GM21381 (cell line): ENCODE measurements at regions not wholly inside any gene's neighbourhood (a gene's known extent, or its start where the extent isn't known, plus 50 kb on each side); places are given as distances from the start of the nearest gene placed in this dataset.

Experiments used
- ATAC-seq: cut with Tn5 transposase; IDR thresholded peaks from one replicate; pipeline ENCODE4 v1.9.1; 2021; ENCODE audit warnings: mild to moderate bottlenecking, moderate library complexity; ENCODE audit not compliant: unreplicated experiment

DNA sequence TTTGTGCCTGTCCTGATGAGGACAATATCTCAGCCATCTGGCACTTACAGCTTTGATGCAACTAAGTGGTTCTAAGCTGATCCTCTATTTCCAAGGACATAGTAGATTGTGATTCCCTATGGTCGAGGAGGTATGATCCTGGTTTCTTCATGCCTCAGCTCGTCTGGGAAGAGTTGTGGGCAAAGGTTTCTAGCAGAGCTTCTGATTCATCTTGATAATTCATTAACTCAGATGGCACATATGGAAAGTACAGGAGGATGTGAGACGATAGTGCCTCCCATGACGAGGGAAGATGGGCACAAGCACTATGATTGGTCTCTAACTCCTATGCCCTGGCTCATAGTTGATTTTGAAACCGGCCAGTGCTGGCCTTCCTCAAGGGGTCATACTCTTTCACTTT lies 334.2 kb upstream of the SEMA6D start:
- ATAC-seq, result no peak

- no peak for ATAC-seq
Observed at GRCh38 chr15:47383801-47384200, 333.5 kb upstream of the SEMA6D start.

GRCh38 chr15:47384341-47384740 lies 333.0 kb upstream of the SEMA6D start:
- ATAC-seq, result no peak

GRCh38 chr15:47384776-47385175 lies 332.5 kb upstream of the SEMA6D start:
- ATAC-seq, result no peak

- no peak for ATAC-seq
Observed at GRCh38 chr15:47386459-47386858, 330.8 kb upstream of the SEMA6D start.

DNA sequence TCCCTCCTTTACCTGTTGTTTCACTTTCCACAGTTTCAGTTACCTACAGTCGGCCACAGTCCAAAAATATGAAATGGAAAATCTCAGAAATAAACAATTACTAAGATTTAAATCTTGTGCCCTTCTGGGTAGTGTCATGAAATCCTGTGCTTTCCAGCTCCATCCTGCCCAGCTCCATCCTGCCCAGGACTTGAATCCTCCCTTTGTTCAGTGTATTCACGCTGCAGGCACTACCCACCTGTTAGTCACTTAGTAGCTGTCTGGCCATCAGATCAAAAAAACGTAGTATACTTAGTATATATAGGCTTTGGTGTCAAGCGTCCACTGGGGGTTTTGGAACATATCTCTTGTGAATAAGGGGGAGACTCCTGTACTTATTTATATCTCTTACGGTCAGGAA lies 329.0 kb upstream of the SEMA6D start:
- no peak for ATAC-seq

DNA sequence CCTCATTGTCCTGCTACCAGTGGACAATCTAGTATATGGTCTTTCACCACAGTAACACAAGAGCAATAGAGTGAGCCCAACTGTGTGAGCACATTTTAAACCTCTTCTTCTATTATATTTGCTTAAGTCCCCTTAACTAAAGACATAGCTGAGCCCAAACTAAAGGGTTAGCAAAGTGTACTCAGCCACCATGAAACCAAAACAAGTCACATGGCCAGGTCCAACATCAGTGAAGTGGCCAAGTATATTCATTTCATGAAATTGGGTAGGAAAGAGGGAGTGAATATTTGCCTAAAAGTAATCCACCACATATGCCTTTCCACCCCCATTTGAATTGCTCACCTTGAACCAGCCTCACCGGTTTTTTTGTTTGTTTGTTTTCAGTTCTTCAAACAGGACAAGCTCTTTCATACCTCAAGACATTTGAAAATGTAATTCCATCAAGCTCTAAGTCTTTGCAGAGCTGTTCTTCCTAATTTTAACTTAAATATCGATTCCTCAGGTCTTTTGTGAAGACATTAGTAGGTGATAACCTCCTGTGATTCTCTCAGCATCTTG lies 327.0 kb upstream of the SEMA6D start:
- ATAC-seq, result no peak

- no peak for ATAC-seq
Observed at GRCh38 chr15:47394286-47394809, 323.0 kb upstream of the SEMA6D start.

DNA sequence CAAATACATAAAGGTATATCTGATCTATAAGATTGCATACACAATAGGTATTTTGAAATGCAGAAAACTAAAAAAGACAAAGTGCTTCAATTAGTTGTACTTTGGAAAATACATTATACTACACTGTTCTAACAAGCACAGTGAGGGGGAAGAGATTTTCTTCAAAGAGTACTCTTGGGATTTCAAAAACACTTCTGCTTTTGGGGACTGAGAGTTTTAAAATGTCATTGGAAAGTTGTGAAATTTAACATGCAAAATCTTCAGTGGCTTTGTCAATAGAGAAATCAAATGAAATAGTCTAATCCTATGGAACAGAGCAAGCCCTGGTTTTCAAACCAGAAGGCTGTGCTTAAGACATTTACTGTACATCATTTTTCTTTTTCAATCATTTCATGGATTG lies 322.2 kb upstream of the SEMA6D start:
- no peak for ATAC-seq

DNA sequence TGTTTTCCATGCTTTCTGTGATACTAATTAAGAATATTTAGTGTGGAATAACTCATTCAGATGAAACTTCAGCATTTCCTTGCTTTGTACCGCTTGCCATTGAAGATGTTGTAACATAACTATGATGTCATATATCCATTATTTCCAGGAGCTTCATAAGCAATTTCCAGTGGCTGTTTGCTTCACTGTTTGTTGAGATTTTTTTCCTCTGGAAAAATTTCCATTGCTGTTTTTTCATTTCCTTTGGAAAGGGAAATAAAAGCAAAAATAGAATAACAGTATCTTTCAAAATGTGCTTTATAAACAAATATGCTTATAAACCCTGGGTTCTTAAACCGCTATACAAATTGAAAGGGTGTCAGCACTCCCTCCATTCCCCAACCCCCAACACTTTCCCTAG lies 319.6 kb upstream of the SEMA6D start:
- no peak for ATAC-seq

GRCh38 chr15:47398132-47398531 lies 319.2 kb upstream of the SEMA6D start:
- no peak for ATAC-seq

- no peak for ATAC-seq
Observed at GRCh38 chr15:47398594-47398993, 318.7 kb upstream of the SEMA6D start.

- no peak for ATAC-seq
Observed at GRCh38 chr15:47399100-47399499, 318.2 kb upstream of the SEMA6D start.

- ATAC-seq, result no peak
Observed at GRCh38 chr15:47400603-47401002, 316.7 kb upstream of the SEMA6D start.

GRCh38 chr15:47401427-47401826 lies 315.9 kb upstream of the SEMA6D start:
- ATAC-seq, result no peak

GRCh38 chr15:47402829-47403228 lies 314.5 kb upstream of the SEMA6D start:
- no peak for ATAC-seq

- ATAC-seq, result no peak
Observed at GRCh38 chr15:47404877-47405276, 312.4 kb upstream of the SEMA6D start.

GRCh38 chr15:47405365-47406162 lies 311.7 kb upstream of the SEMA6D start:
- ATAC-seq, result no peak

- no peak for ATAC-seq
Observed at GRCh38 chr15:47407692-47408091, 309.6 kb upstream of the SEMA6D start.

- no peak for ATAC-seq
Observed at GRCh38 chr15:47409038-47409437, 308.3 kb upstream of the SEMA6D start.

GRCh38 chr15:47409600-47409999 lies 307.7 kb upstream of the SEMA6D start:
- ATAC-seq, result no peak

GRCh38 chr15:47410247-47410646 lies 307.1 kb upstream of the SEMA6D start:
- no peak for ATAC-seq

DNA sequence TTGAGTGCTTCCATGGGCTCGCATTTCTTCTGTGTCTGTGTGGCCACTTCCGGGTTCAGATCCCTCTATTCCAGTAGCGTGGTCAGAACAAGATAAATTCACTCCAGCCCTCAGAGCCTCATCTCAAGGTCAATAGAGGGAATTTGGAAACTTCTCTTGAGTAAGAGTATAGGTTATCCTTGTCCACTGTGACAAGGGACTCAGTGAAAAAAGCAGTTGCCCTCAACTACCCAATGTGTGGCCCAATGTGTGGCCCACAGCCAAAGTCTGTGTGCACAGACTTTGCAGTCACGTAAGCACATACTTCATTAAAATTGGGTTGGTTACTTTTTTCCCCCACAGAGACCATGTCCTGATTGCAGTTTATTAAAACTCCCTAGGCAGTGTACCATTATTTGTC lies 305.6 kb upstream of the SEMA6D start:
- ATAC-seq, result no peak
